ENCODE measurements at regions not wholly inside any gene's neighbourhood (a gene's known extent, or its start where the extent isn't known, plus 50 kb on each side); places are given as distances from the start of the nearest gene placed in this dataset.

GRCh38 chr3:161859865-161860450 is 363.4 kb downstream of the OTOL1 start:
- no peaks in the 10 kb centered on the region for H3K27me3 Mint-ChIP-seq (ENCODE audit: low read depth)
- H3K9me3 Mint-ChIP-seq, result no peaks in the 10 kb centered on the region
- peak overlapping the region; percentile 67 for H3K27ac Mint-ChIP-seq
- TF ChIP-seq CTCF (IDR thresholded peaks at IDR 0.05; ENCODE audit: unreplicated experiment), result no peak
- H3K36me3 Mint-ChIP-seq, result no peaks in the 10 kb centered on the region
- no peak overlapping the region for H3K4me3 Mint-ChIP-seq
- peaks cover 9% of the 10 kb centered on the region for H3K4me1 Mint-ChIP-seq
- DNase-seq (ENCODE audit: low spot score in 2 of 2, unreplicated experiment in 2 of 2), result no peak

- Mint-ChIP-seq H3K36me3 (no peaks in the 10 kb centered on the region), H3K9me3 (no peaks in the 10 kb centered on the region), H3K4me1 (peaks cover 5% of the 10 kb centered on the region), H3K27me3 (ENCODE audit: low read depth) (no peaks in the 10 kb centered on the region), H3K27ac (no peak overlapping the region), H3K4me3 (no peak overlapping the region)
- DNase-seq (ENCODE audit: low spot score in 2 of 2, unreplicated experiment in 2 of 2), result no peak
- TF ChIP-seq CTCF (IDR thresholded peaks at IDR 0.05; ENCODE audit: unreplicated experiment), result no peak
Observed at GRCh38 chr3:161863775-161864174, 367.2 kb downstream of the OTOL1 start.

- TF ChIP-seq CTCF (IDR thresholded peaks at IDR 0.05; ENCODE audit: unreplicated experiment), result no peak
- Mint-ChIP-seq H3K27ac (no peak overlapping the region), H3K4me3 (no peak overlapping the region), H3K27me3 (ENCODE audit: low read depth) (no peaks in the 10 kb centered on the region), H3K36me3 (no peaks in the 10 kb centered on the region), H3K4me1 (no peaks in the 10 kb centered on the region), H3K9me3 (no peaks in the 10 kb centered on the region)
- no peak for DNase-seq (ENCODE audit: low spot score in 2 of 2, unreplicated experiment in 2 of 2)
Observed at GRCh38 chr3:161866176-161866575, 369.6 kb downstream of the OTOL1 start.

GRCh38 chr3:161875483-161875882 is 378.9 kb downstream of the OTOL1 start:
- Mint-ChIP-seq H3K4me1 (peaks cover 4% of the 10 kb centered on the region), H3K27me3 (ENCODE audit: low read depth) (no peaks in the 10 kb centered on the region), H3K9me3 (peaks cover 26% of the 10 kb centered on the region), H3K27ac (no peak overlapping the region), H3K36me3 (no peaks in the 10 kb centered on the region), H3K4me3 (no peak overlapping the region)
- no peak for TF ChIP-seq CTCF (IDR thresholded peaks at IDR 0.05; ENCODE audit: unreplicated experiment)
- no peak for DNase-seq (ENCODE audit: low spot score in 2 of 2, unreplicated experiment in 2 of 2)

GRCh38 chr3:161879470-161879869 is 382.9 kb downstream of the OTOL1 start:
- Mint-ChIP-seq H3K27ac (no peak overlapping the region), H3K36me3 (peaks cover under 1% of the 10 kb centered on the region), H3K4me1 (no peaks in the 10 kb centered on the region), H3K4me3 (no peak overlapping the region), H3K9me3 (peaks cover 37% of the 10 kb centered on the region), H3K27me3 (ENCODE audit: low read depth) (no peaks in the 10 kb centered on the region)
- no peak for TF ChIP-seq CTCF (IDR thresholded peaks at IDR 0.05; ENCODE audit: unreplicated experiment)
- DNase-seq (ENCODE audit: low spot score in 2 of 2, unreplicated experiment in 2 of 2), result no peak

- no peak for TF ChIP-seq CTCF (IDR thresholded peaks at IDR 0.05; ENCODE audit: unreplicated experiment)
- Mint-ChIP-seq H3K9me3 (peaks cover 27% of the 10 kb centered on the region), H3K36me3 (peaks cover 2% of the 10 kb centered on the region), H3K27ac (no peak overlapping the region), H3K27me3 (ENCODE audit: low read depth) (no peaks in the 10 kb centered on the region), H3K4me3 (no peak overlapping the region), H3K4me1 (no peaks in the 10 kb centered on the region)
- DNase-seq (ENCODE audit: low spot score in 2 of 2, unreplicated experiment in 2 of 2), result no peak
Observed at GRCh38 chr3:161884830-161885229, 388.2 kb downstream of the OTOL1 start.

All from mesothelial cell of epicardium (in vitro differentiated cells).